ENCODE measurements at regions not wholly inside any gene's neighbourhood (a gene's known extent, or its start where the extent isn't known, plus 50 kb on each side); places are given as distances from the start of the nearest gene placed in this dataset.

- dilution Hi-C loops (cut with HindIII; ENCODE audit: low sequenced_read_pairs, unreplicated experiment) (no loop called here), in situ Hi-C loops (cut with MboI; ENCODE audit: low sequenced_read_pairs) (no loop called here), intact Hi-C loops (cut with micrococcal nuclease) (no loop called here)
- H3K9ac ChIP-seq (ENCODE audit: low read depth, low read length), result no peak overlapping the region
- no peaks in the 10 kb centered on the region for H3K79me1 ChIP-seq (ENCODE audit: low read depth in 1 of 2, low read length in 2 of 2)
- ChIA-PET CTCF (no interaction called here), POLR2A (ENCODE audit: unreplicated experiment) (no interaction called here)
- no peak overlapping the region for H3K4me2 ChIP-seq (ENCODE audit: low read depth, low read length)
- TF ChIP-seq FOS (IDR thresholded peaks at IDR 0.05; ENCODE audit: low read depth, low read length) (no peak), RCOR1 (IDR thresholded peaks at IDR 0.05; ENCODE audit: insufficient replicate concordance, low read length) (no peak), CTCF (conservative IDR thresholded peaks at IDR 0.05; ENCODE audit: low read depth, low read length) (no peak), POLR2A (IDR thresholded peaks at IDR 0.05; ENCODE audit: low read depth, low read length) (no peak), RAD21 (IDR thresholded peaks at IDR 0.05; ENCODE audit: low read length) (no peak)
- no peak overlapping the region for H2AK9ac ChIP-seq (replicated peaks; ENCODE audit: low read depth, low read length, poor library complexity)
- ATAC-seq (ENCODE audit: low read depth), result no peak
- H3K18ac ChIP-seq (ENCODE audit: low read depth, low read length), result no peak overlapping the region
- WGBS, 2 experiments (ENCODE audit: extremely low coverage in 2 of 2, insufficient read length in 1 of 2), result 40% methylated on average over 2 of the region's 6 CpGs; no CpG with 5 or more reads in 1 of the 2 experiments
- BruUV-seq (replicated peaks), result no TSS peak
- H4K5ac ChIP-seq (ENCODE audit: low read depth, low read length), result no peak overlapping the region
- H2BK15ac ChIP-seq (ENCODE audit: low read depth, low read length), result no peak overlapping the region
- DNase-seq, result no peak
- no peak overlapping the region for H2BK20ac ChIP-seq (ENCODE audit: low read depth, low read length)
- H3K4ac ChIP-seq (ENCODE audit: low read depth, low read length), result no peak overlapping the region
- H3K4me1 ChIP-seq (ENCODE audit: control insufficient read depth, insufficient read depth, low read length), result no peaks in the 10 kb centered on the region
- no peaks in the 10 kb centered on the region for H3K9me1 ChIP-seq (ENCODE audit: insufficient read depth, low read length)
- H4K8ac ChIP-seq (ENCODE audit: low read depth in 2 of 2, low read length in 2 of 2), result no peak overlapping the region
- peaks cover 8% of the 10 kb centered on the region; the same call in 1 of the 2 replicates for H3K9me3 ChIP-seq (ENCODE audit: control insufficient read depth, insufficient read depth, low read length)
- H4K91ac ChIP-seq (ENCODE audit: insufficient read depth, low read depth, low read length), result no peak overlapping the region
- no peak overlapping the region for H3K27ac ChIP-seq (ENCODE audit: insufficient read depth, low read length)
- H3K36me3 ChIP-seq (ENCODE audit: control insufficient read depth, insufficient read depth, low read length), result no peaks in the 10 kb centered on the region
- no peak overlapping the region for H3K23ac ChIP-seq (ENCODE audit: low read depth, low read length)
- H3K56ac ChIP-seq (ENCODE audit: extremely low read depth, insufficient read depth, low read length), result no peak overlapping the region
- H3K4me3 ChIP-seq (ENCODE audit: insufficient read depth, low read depth, low read length), result no peak overlapping the region
- no peak overlapping the region for H2AFZ ChIP-seq (replicated peaks; ENCODE audit: low read length, poor library complexity)
- no peaks in the 10 kb centered on the region for H3K27me3 ChIP-seq (ENCODE audit: control insufficient read depth, insufficient read depth, low read length)
- no peak overlapping the region for H2BK120ac ChIP-seq (ENCODE audit: low read depth, low read length)
- H4K20me1 ChIP-seq (ENCODE audit: insufficient read depth, low read length), result no peaks in the 10 kb centered on the region
- H2BK5ac ChIP-seq (ENCODE audit: low read depth, low read length, poor library complexity, severe bottlenecking), result no peak overlapping the region
- H3K14ac ChIP-seq (replicated peaks; ENCODE audit: low read depth, low read length), result no peak overlapping the region
- H2AK5ac ChIP-seq (ENCODE audit: low read depth, low read length), result no peak overlapping the region
Measured at GRCh38 chr9:31321256-31321655, 1063.2 kb upstream of the ACO1 start.
